ENCODE measurements at regions not wholly inside any gene's neighbourhood (a gene's known extent, or its start where the extent isn't known, plus 50 kb on each side); places are given as distances from the start of the nearest gene placed in this dataset.

DNA sequence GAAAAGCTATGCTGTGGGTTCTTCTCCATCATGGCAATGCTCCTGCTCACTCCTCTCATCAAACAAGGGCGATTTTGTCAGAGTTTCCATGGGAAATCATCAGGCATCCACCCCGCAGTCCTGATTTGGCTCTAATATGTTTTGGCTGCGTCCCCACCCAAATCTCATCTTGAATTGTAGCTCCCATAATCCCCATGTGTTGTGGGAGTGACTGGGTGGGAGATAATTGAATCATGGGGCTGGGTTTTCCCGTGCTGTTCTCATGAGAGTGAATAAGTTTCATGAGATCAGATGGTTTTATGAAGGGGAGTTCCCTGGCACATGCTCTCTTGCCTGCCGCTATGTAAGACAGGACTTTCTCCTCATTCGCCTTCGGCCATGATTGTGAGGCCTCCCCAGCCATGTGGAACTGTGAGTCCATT, 163.8 kb downstream of the GADD45G start:
- TF ChIP-seq POLR2A (IDR thresholded peaks at IDR 0.05; ENCODE audit: low read length) (no peak), GATA1 (IDR thresholded peaks at IDR 0.05; ENCODE audit: low read depth, low read length) (no peak)
